ENCODE measurements at regions not wholly inside any gene's neighbourhood (a gene's known extent, or its start where the extent isn't known, plus 50 kb on each side); places are given as distances from the start of the nearest gene placed in this dataset.

DNA sequence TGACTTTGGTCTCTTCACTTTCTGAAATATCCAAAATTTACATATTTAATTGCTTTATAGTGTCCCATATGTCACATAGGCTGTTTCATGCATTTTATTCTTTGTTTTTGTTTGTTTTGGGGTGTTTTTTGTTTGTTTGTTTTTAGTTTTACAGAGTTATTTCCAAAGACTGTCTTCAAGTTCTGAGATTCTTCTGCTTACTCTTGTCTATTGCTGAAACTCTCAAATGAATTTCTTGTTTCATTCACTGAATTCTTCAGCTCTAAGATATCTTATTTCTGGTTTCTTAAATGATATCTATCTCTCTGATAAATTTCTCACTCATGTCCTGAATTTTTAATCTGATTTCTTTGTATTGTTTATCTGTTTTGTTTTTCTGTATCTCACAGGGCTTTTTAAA lies 412.0 kb upstream of the ATP2B1 start:
- peaks cover 0 to 3% (median 0%) of the 10 kb centered on the region in 4 donors for H3K27me3 ChIP-seq (ENCODE audit: control insufficient read depth in 4 of 4, insufficient read depth in 4 of 4, low read length in 3 of 4)

DNA sequence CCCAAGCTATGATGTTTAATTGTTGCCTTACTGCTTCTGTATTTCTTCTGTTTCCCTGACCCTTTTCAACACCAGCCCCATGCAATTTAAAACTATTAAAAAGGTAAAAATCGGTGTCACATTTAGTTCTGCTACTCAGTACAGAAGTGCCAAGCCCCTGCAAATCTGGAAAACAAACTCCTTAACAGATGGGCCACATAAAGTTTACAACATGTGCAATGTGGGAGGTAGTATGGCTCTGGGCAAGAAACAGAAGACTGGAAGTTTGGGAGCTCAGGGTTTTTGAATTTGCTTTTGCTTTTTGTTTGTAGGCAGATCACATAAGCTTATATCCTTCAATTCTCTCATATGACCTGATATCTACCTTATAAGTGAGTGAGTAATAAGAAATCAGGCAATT lies 404.0 kb upstream of the ATP2B1 start:
- Histone ChIP-seq H3K9me3 (ENCODE audit: control insufficient read depth in 4 of 4, low read length in 3 of 4) (no peaks in the 10 kb centered on the region), H3K4me1 (ENCODE audit: control insufficient read depth in 4 of 4, insufficient read depth in 4 of 4, low read length in 3 of 4) (no peaks in the 10 kb centered on the region), H3K4me3 (ENCODE audit: low read depth in 1 of 3, low read length in 3 of 3) (no peak overlapping the region), H3K9ac (ENCODE audit: low read depth in 1 of 2, low read length in 2 of 2) (no peak overlapping the region), H3K27ac (ENCODE audit: low read depth in 1 of 2, low read length in 2 of 2) (no peak overlapping the region), H3K36me3 (ENCODE audit: control insufficient read depth in 4 of 4, insufficient read depth in 3 of 4, low read depth in 1 of 4, low read length in 3 of 4) (no peaks in the 10 kb centered on the region), H3K27me3 (ENCODE audit: control insufficient read depth in 4 of 4, insufficient read depth in 4 of 4, low read length in 3 of 4) (peaks cover 0 to 3% (median 0%) of the 10 kb centered on the region in 4 donors)
- TF ChIP-seq GABPA (IDR thresholded peaks at IDR 0.05 in 1 of 2, conservative IDR thresholded peaks at IDR 0.05 in 1 of 2) (no peak), TAF1 (conservative IDR thresholded peaks at IDR 0.05) (no peak), RAD21 (IDR thresholded peaks at IDR 0.05) (no peak), FOXA1 (IDR thresholded peaks at IDR 0.05) (no peak), JUND (IDR thresholded peaks at IDR 0.05) (no peak), HNF4G (IDR thresholded peaks at IDR 0.05) (no peak), EGR1 (IDR thresholded peaks at IDR 0.05; ENCODE audit: low read depth in 2 of 2) (no peak)
- TF ChIP-seq, protein P1, sequence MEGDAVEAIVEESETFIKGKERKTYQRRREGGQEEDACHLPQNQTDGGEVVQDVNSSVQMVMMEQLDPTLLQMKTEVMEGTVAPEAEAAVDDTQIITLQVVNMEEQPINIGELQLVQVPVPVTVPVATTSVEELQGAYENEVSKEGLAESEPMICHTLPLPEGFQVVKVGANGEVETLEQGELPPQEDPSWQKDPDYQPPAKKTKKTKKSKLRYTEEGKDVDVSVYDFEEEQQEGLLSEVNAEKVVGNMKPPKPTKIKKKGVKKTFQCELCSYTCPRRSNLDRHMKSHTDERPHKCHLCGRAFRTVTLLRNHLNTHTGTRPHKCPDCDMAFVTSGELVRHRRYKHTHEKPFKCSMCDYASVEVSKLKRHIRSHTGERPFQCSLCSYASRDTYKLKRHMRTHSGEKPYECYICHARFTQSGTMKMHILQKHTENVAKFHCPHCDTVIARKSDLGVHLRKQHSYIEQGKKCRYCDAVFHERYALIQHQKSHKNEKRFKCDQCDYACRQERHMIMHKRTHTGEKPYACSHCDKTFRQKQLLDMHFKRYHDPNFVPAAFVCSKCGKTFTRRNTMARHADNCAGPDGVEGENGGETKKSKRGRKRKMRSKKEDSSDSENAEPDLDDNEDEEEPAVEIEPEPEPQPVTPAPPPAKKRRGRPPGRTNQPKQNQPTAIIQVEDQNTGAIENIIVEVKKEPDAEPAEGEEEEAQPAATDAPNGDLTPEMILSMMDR (IDR thresholded peaks at IDR 0.05; ENCODE audit: low read depth, low read length, missing input control): no peak
- 63% methylated on average over 1 of the region's 1 CpG for WGBS
- DNase-seq (ENCODE audit: low spot score): no peak

More for the DNA sequence above, 412.0 kb upstream of the ATP2B1 start:
- no peak overlapping the region for H3K9ac ChIP-seq (ENCODE audit: low read depth in 1 of 2, low read length in 2 of 2)
- no peaks in the 10 kb centered on the region for H3K4me1 ChIP-seq (ENCODE audit: control insufficient read depth in 4 of 4, insufficient read depth in 4 of 4, low read length in 3 of 4)
- H3K9me3 ChIP-seq (ENCODE audit: control insufficient read depth in 4 of 4, low read length in 3 of 4): peaks cover 0 to 7% (median 0%) of the 10 kb centered on the region in 4 donors
- no peak overlapping the region for H3K4me3 ChIP-seq (ENCODE audit: low read depth in 1 of 3, low read length in 3 of 3)
- no peak for TF ChIP-seq JUND (IDR thresholded peaks at IDR 0.05)
- TF ChIP-seq, protein P2, sequence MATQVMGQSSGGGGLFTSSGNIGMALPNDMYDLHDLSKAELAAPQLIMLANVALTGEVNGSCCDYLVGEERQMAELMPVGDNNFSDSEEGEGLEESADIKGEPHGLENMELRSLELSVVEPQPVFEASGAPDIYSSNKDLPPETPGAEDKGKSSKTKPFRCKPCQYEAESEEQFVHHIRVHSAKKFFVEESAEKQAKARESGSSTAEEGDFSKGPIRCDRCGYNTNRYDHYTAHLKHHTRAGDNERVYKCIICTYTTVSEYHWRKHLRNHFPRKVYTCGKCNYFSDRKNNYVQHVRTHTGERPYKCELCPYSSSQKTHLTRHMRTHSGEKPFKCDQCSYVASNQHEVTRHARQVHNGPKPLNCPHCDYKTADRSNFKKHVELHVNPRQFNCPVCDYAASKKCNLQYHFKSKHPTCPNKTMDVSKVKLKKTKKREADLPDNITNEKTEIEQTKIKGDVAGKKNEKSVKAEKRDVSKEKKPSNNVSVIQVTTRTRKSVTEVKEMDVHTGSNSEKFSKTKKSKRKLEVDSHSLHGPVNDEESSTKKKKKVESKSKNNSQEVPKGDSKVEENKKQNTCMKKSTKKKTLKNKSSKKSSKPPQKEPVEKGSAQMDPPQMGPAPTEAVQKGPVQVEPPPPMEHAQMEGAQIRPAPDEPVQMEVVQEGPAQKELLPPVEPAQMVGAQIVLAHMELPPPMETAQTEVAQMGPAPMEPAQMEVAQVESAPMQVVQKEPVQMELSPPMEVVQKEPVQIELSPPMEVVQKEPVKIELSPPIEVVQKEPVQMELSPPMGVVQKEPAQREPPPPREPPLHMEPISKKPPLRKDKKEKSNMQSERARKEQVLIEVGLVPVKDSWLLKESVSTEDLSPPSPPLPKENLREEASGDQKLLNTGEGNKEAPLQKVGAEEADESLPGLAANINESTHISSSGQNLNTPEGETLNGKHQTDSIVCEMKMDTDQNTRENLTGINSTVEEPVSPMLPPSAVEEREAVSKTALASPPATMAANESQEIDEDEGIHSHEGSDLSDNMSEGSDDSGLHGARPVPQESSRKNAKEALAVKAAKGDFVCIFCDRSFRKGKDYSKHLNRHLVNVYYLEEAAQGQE (IDR thresholded peaks at IDR 0.05): no peak
- no peak for TF ChIP-seq FOXA1 (IDR thresholded peaks at IDR 0.05)
- TF ChIP-seq RXRA (IDR thresholded peaks at IDR 0.05): no peak
- TF ChIP-seq EGR1 (IDR thresholded peaks at IDR 0.05; ENCODE audit: low read depth in 2 of 2): no peak
- TF ChIP-seq, protein P3, sequence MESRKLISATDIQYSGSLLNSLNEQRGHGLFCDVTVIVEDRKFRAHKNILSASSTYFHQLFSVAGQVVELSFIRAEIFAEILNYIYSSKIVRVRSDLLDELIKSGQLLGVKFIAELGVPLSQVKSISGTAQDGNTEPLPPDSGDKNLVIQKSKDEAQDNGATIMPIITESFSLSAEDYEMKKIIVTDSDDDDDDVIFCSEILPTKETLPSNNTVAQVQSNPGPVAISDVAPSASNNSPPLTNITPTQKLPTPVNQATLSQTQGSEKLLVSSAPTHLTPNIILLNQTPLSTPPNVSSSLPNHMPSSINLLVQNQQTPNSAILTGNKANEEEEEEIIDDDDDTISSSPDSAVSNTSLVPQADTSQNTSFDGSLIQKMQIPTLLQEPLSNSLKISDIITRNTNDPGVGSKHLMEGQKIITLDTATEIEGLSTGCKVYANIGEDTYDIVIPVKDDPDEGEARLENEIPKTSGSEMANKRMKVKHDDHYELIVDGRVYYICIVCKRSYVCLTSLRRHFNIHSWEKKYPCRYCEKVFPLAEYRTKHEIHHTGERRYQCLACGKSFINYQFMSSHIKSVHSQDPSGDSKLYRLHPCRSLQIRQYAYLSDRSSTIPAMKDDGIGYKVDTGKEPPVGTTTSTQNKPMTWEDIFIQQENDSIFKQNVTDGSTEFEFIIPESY (IDR thresholded peaks at IDR 0.05): no peak
- TF ChIP-seq NR2F2 (IDR thresholded peaks at IDR 0.05): no peak
- TF ChIP-seq, protein P1 (IDR thresholded peaks at IDR 0.05; ENCODE audit: low read depth, low read length, missing input control): no peak
- TF ChIP-seq GABPA (IDR thresholded peaks at IDR 0.05 in 1 of 2, conservative IDR thresholded peaks at IDR 0.05 in 1 of 2): no peak
- TF ChIP-seq, protein P4, sequence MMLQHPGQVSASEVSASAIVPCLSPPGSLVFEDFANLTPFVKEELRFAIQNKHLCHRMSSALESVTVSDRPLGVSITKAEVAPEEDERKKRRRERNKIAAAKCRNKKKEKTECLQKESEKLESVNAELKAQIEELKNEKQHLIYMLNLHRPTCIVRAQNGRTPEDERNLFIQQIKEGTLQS (IDR thresholded peaks at IDR 0.05): no peak
- TF ChIP-seq TAF1 (conservative IDR thresholded peaks at IDR 0.05): no peak
- no peak for TF ChIP-seq SP1 (IDR thresholded peaks at IDR 0.05)
- TF ChIP-seq YY1 (IDR thresholded peaks at IDR 0.05): no peak
- TF ChIP-seq FOXA2 (IDR thresholded peaks at IDR 0.05): no peak
- no peak for TF ChIP-seq HNF4A (conservative IDR thresholded peaks at IDR 0.05)
- no peak for TF ChIP-seq HNF4G (IDR thresholded peaks at IDR 0.05)
- TF ChIP-seq, protein P5, sequence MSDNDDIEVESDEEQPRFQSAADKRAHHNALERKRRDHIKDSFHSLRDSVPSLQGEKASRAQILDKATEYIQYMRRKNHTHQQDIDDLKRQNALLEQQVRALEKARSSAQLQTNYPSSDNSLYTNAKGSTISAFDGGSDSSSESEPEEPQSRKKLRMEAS (IDR thresholded peaks at IDR 0.05): no peak
- no peak for TF ChIP-seq RAD21 (IDR thresholded peaks at IDR 0.05)
- no peak for DNase-seq (ENCODE audit: low spot score)
- H3K27ac ChIP-seq (ENCODE audit: low read depth in 1 of 2, low read length in 2 of 2): no peak overlapping the region
- H3K36me3 ChIP-seq (ENCODE audit: control insufficient read depth in 4 of 4, insufficient read depth in 3 of 4, low read depth in 1 of 4, low read length in 3 of 4): no peaks in the 10 kb centered on the region
